Breast epithelium (tissue), 3 donors: ENCODE measurements at regions not wholly inside any gene's neighbourhood (a gene's known extent, or its start where the extent isn't known, plus 50 kb on each side); places are given as distances from the start of the nearest gene placed in this dataset.

ENCODE experiments used
- CTCF ChIP-seq, 3 donors: fragments of 450-650 bp; IDR thresholded peaks; one replicate each; pipeline ENCODE4 v1.5.1; 2016 to 2017; ENCODE audit warnings: antibody characterized with exemption in 3 of 3, mild to moderate bottlenecking in 3 of 3, moderate library complexity in 3 of 3
- POLR2A ChIP-seq: fragments of 450-650 bp; IDR thresholded peaks from one replicate; pipeline ENCODE4 v1.6.1; 2016; ENCODE audit warnings: antibody characterized with exemption, mild to moderate bottlenecking, moderate library complexity
- POLR2AphosphoS5 ChIP-seq, 3 donors: sonication (generic); formaldehyde crosslinking; IDR thresholded peaks; one replicate each; pipeline ENCODE4 v1.6.1; 2017; ENCODE audit warnings: antibody characterized with exemption in 3 of 3

DNA sequence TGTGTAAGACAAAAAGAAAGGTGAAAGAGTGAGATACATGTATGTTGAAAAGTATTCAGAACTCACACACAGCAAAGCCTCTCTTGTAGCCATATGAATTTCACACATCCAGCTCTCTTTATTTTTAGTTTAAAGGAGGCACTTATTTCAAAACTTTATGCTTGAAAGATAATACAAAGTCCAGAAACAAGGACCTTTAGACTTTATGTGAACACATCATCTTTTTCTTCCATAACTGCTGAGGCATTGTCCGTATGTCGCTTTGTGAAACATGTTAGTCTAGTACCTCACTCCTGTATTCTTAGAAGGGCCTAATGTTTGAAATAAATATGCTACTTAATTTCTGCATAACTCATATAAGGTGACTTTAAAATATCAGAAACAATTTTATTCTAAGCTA is 763.4 kb downstream of the GBE1 start:
- TF ChIP-seq CTCF (IDR thresholded peaks at IDR 0.05) (no peak), POLR2A (no peak), POLR2AphosphoS5 (IDR thresholded peaks at IDR 0.05) (no peak)
